CD14-positive monocyte (primary cell): ENCODE measurements at regions not wholly inside any gene's neighbourhood (a gene's known extent, or its start where the extent isn't known, plus 50 kb on each side); places are given as distances from the start of the nearest gene placed in this dataset.

Experiments used
- DNase-seq, 3 donors: peaks; one replicate each; pipeline ENCODE4 v3.0.0-alpha.2; 2011 to 2022
- H2AFZ ChIP-seq: 2 replicates; pipeline ENCODE4 v1.6.0; 2012; ENCODE audit warnings: mild to moderate bottlenecking, low read depth, low read length, inconsistent platforms; ENCODE audit not compliant: insufficient read depth, poor library complexity, severe bottlenecking
- H3K27ac ChIP-seq, 2 donors: 1 replicate in 1 of 2; 2 replicates in 1 of 2; pipeline ENCODE4 v1.5.1; 2012 to 2013; ENCODE audit warnings: low read length in 2 of 2, control low read depth in 1 of 2, inconsistent platforms in 1 of 2, low read depth in 1 of 2, mild to moderate bottlenecking in 1 of 2
- H3K27me3 ChIP-seq, 2 donors: one replicate each; pipeline versions ENCODE4 v1.6.0 to v1.6.1; 2011 to 2013; ENCODE audit warnings: low read length in 2 of 2; ENCODE audit not compliant: control insufficient read depth in 2 of 2, insufficient read depth in 2 of 2
- H3K36me3 ChIP-seq, 2 donors: replicated peaks in 1 of 2; 1 replicate in 1 of 2; 2 replicates in 1 of 2; pipeline versions ENCODE4 v1.5.1 to v1.6.1; 2012 to 2013; ENCODE audit warnings: low read length in 2 of 2, control low read depth in 1 of 2, inconsistent platforms in 1 of 2, mild to moderate bottlenecking in 1 of 2; ENCODE audit not compliant: insufficient read depth in 2 of 2, control insufficient read depth in 1 of 2
- H3K4me1 ChIP-seq, 2 donors: 1 replicate in 1 of 2; 2 replicates in 1 of 2; pipeline versions ENCODE4 v1.5.1 to v1.6.1; 2012 to 2013; ENCODE audit warnings: low read length in 2 of 2, control low read depth in 1 of 2, inconsistent platforms in 1 of 2, mild to moderate bottlenecking in 1 of 2, moderate library complexity in 1 of 2; ENCODE audit not compliant: insufficient read depth in 2 of 2, control insufficient read depth in 1 of 2
- H3K4me2 ChIP-seq: replicated peaks from 2 replicates; pipeline ENCODE3; 2012; ENCODE audit warnings: low read length, moderate library complexity, mild to moderate bottlenecking; ENCODE audit not compliant: poor library complexity, severe bottlenecking; ENCODE audit errors: extremely low read depth
- H3K4me3 ChIP-seq, 3 experiments: fragments of 200-600 bp in 1 of 3; sonication (generic) in 1 of 3; replicated peaks in 1 of 3; 1 replicate in 2 of 3; 2 replicates in 1 of 3; pipeline ENCODE4 v1.5.1; 2011 to 2013; ENCODE audit warnings: low read length in 3 of 3, mild to moderate bottlenecking in 3 of 3, control low read depth in 2 of 3, low read depth in 2 of 3, inconsistent platforms in 1 of 3, moderate library complexity in 1 of 3
- H3K79me2 ChIP-seq: 2 replicates; pipeline ENCODE4 v1.6.0; 2012; ENCODE audit warnings: mild to moderate bottlenecking, control low read depth, inconsistent platforms, low read length, moderate library complexity; ENCODE audit not compliant: insufficient read depth
- H3K9ac ChIP-seq: 2 replicates; pipeline ENCODE4 v1.6.0; 2017; ENCODE audit warnings: low read length, mild to moderate bottlenecking; ENCODE audit not compliant: insufficient read depth, poor library complexity, severe bottlenecking
- H3K9me3 ChIP-seq, 2 donors: replicated peaks in 1 of 2; 1 replicate in 1 of 2; 2 replicates in 1 of 2; pipeline versions ENCODE4 v1.5.1 to v1.6.1; 2012 to 2013; ENCODE audit warnings: low read length in 2 of 2, control low read depth in 1 of 2; ENCODE audit not compliant: control insufficient read depth in 1 of 2, insufficient read depth in 1 of 2
- H4K20me1 ChIP-seq: 2 replicates; pipeline ENCODE4 v1.6.0; 2012; ENCODE audit warnings: mild to moderate bottlenecking, low read length, control low read depth, moderate library complexity; ENCODE audit not compliant: insufficient read depth
- H3K27ac Mint-ChIP-seq, 7 donors: one replicate each; pipeline ENCODE4 v1.8.0; 2020; ENCODE audit warnings: mild to moderate bottlenecking in 7 of 7, mixed read lengths in 7 of 7, moderate library complexity in 6 of 7, inconsistent platforms in 2 of 7
- H3K27me3 Mint-ChIP-seq, 3 donors: one replicate each; pipeline ENCODE4 v1.8.0; 2021 to 2022; ENCODE audit warnings: low read depth in 3 of 3, mild to moderate bottlenecking in 3 of 3, mixed read lengths in 3 of 3, moderate library complexity in 3 of 3, inconsistent platforms in 1 of 3
- H3K36me3 Mint-ChIP-seq, 2 donors: one replicate each; pipeline ENCODE4 v1.8.0; 2020; ENCODE audit warnings: mixed read lengths in 2 of 2, inconsistent platforms in 1 of 2, mild to moderate bottlenecking in 1 of 2
- H3K4me1 Mint-ChIP-seq: one replicate; pipeline ENCODE4 v1.8.0; 2020; ENCODE audit warnings: mild to moderate bottlenecking, mixed read lengths
- H3K4me3 Mint-ChIP-seq, 2 donors: one replicate each; pipeline ENCODE4 v1.8.0; 2020; ENCODE audit warnings: mild to moderate bottlenecking in 2 of 2, mixed read lengths in 2 of 2, moderate library complexity in 1 of 2
- H3K9me3 Mint-ChIP-seq, 7 donors: one replicate each; pipeline ENCODE4 v1.8.0; 2020 to 2022; ENCODE audit warnings: mixed read lengths in 7 of 7, mild to moderate bottlenecking in 6 of 7, moderate library complexity in 6 of 7, inconsistent platforms in 2 of 7
- CTCF ChIP-seq: fragments of 200-600 bp; IDR thresholded peaks from one replicate; pipeline ENCODE4 v1.8.0; 2022; ENCODE audit warnings: antibody characterized with exemption, mild to moderate bottlenecking
- WGBS: methylation state at CpG from one replicate; pipeline ENCODE4 v1.1.5; 2013; ENCODE audit warnings: missing lambda C conversion rate; ENCODE audit not compliant: insufficient coverage; 5-methylcytosine and 5-hydroxymethylcytosine counted together
- intact Hi-C, 2 donors: fragments of 100-400 bp; cut with micrococcal nuclease; formaldehyde crosslinking; loops; one replicate each; pipeline versions ENCODE4 v1.15.0 to v1.15.1; 2023

GRCh38 chr13:64088491-64088890 is 2672.8 kb upstream of the PCDH20 start:
- H3K27me3 ChIP-seq, result no peaks in the 10 kb centered on the region
- no CpG with 5 or more reads among the region's 2 CpGs for WGBS
- H3K4me1 Mint-ChIP-seq, result no peaks in the 10 kb centered on the region
- TF ChIP-seq CTCF, result no peak
- no peak overlapping the region for H2AFZ ChIP-seq
- H3K4me2 ChIP-seq, result no peak overlapping the region
- no peaks in the 10 kb centered on the region for H3K36me3 ChIP-seq
- no peak for DNase-seq
- H3K9me3 ChIP-seq, result no peaks in the 10 kb centered on the region
- no peak overlapping the region for H3K27ac ChIP-seq
- no peaks in the 10 kb centered on the region for H3K36me3 Mint-ChIP-seq
- H3K27ac Mint-ChIP-seq, result no peak overlapping the region
- peaks cover 0 to 8% (median 2%) of the 10 kb centered on the region in 7 donors for H3K9me3 Mint-ChIP-seq
- no peak overlapping the region for H3K4me3 ChIP-seq
- no peaks in the 10 kb centered on the region for H3K79me2 ChIP-seq
- intact Hi-C loops, result no loop called here
- H3K9ac ChIP-seq, result no peak overlapping the region
- H3K4me3 Mint-ChIP-seq, result no peak overlapping the region
- H3K27me3 Mint-ChIP-seq, result peaks cover 0 to 1% (median 0%) of the 10 kb centered on the region in 3 donors
- H4K20me1 ChIP-seq, result no peaks in the 10 kb centered on the region
- H3K4me1 ChIP-seq, result no peaks in the 10 kb centered on the region

- Mint-ChIP-seq H3K4me1 (no peaks in the 10 kb centered on the region), H3K4me3 (no peak overlapping the region), H3K27me3 (peaks cover 0 to 1% (median 0%) of the 10 kb centered on the region in 3 donors), H3K36me3 (no peaks in the 10 kb centered on the region), H3K9me3 (peaks cover 0 to 8% (median 2%) of the 10 kb centered on the region in 7 donors), H3K27ac (no peak overlapping the region)
- no peak for DNase-seq
- Histone ChIP-seq H3K9ac (no peak overlapping the region), H4K20me1 (no peaks in the 10 kb centered on the region), H3K4me2 (no peak overlapping the region), H3K4me3 (no peak overlapping the region), H3K27me3 (no peaks in the 10 kb centered on the region), H2AFZ (no peak overlapping the region), H3K79me2 (no peaks in the 10 kb centered on the region), H3K4me1 (no peaks in the 10 kb centered on the region), H3K36me3 (no peaks in the 10 kb centered on the region), H3K27ac (no peak overlapping the region), H3K9me3 (no peaks in the 10 kb centered on the region)
- no peak for TF ChIP-seq CTCF
- intact Hi-C loops, result no loop called here
- WGBS, result no CpG with 5 or more reads among the region's 1 CpG
Observed at GRCh38 chr13:64087624-64088023, 2672.0 kb upstream of the PCDH20 start.
